Trophoblast cell (in vitro differentiated cells and primary cell): ENCODE measurements at regions not wholly inside any gene's neighbourhood (a gene's known extent, or its start where the extent isn't known, plus 50 kb on each side); places are given as distances from the start of the nearest gene placed in this dataset.

ENCODE experiments used
- DNase-seq, 2 donors: peaks; one replicate each; pipeline ENCODE4 v3.0.0-alpha.2; 2016
- H2AFZ ChIP-seq: 2 replicates; pipeline ENCODE4 v1.6.1; 2013; ENCODE audit warnings: low read length, moderate library complexity, mild to moderate bottlenecking; ENCODE audit not compliant: insufficient read depth, poor library complexity
- H2AK5ac ChIP-seq: 2 replicates; pipeline ENCODE4 v1.6.1; 2013; ENCODE audit warnings: mild to moderate bottlenecking, low read length
- H2BK120ac ChIP-seq: 2 replicates; pipeline ENCODE4 v1.6.1; 2013; ENCODE audit warnings: low read length, mild to moderate bottlenecking, moderate library complexity; ENCODE audit not compliant: insufficient read depth, poor library complexity
- H2BK12ac ChIP-seq: 2 replicates; pipeline ENCODE4 v1.6.1; 2013; ENCODE audit warnings: mild to moderate bottlenecking, low read length, moderate library complexity
- H2BK5ac ChIP-seq: 2 replicates; pipeline ENCODE4 v1.6.1; 2013; ENCODE audit warnings: low read length, low read depth, moderate library complexity, mild to moderate bottlenecking; ENCODE audit not compliant: poor library complexity
- H3K14ac ChIP-seq: 2 replicates; pipeline ENCODE4 v1.6.1; 2013; ENCODE audit warnings: mild to moderate bottlenecking, low read length
- H3K18ac ChIP-seq: 2 replicates; pipeline ENCODE4 v1.6.1; 2013; ENCODE audit warnings: mild to moderate bottlenecking, low read length
- H3K23ac ChIP-seq: 2 replicates; pipeline ENCODE4 v1.6.1; 2013; ENCODE audit warnings: low read length
- H3K27ac ChIP-seq: 2 replicates; pipeline ENCODE4 v1.5.1; 2013; ENCODE audit warnings: low read depth, mild to moderate bottlenecking, inconsistent platforms, low read length, moderate library complexity
- H3K27me3 ChIP-seq: 2 replicates; pipeline ENCODE4 v1.6.1; 2013; ENCODE audit warnings: inconsistent platforms, mild to moderate bottlenecking, low read length, moderate library complexity; ENCODE audit not compliant: insufficient read depth
- H3K36me3 ChIP-seq, 2 experiments: 1 replicate in 1 of 2; 2 replicates in 1 of 2; pipeline ENCODE4 v1.6.1; 2013; ENCODE audit warnings: low read length in 2 of 2, mild to moderate bottlenecking in 2 of 2, moderate library complexity in 1 of 2; ENCODE audit not compliant: insufficient read depth in 2 of 2, control insufficient read depth in 1 of 2
- H3K4ac ChIP-seq: 2 replicates; pipeline ENCODE4 v1.6.1; 2013; ENCODE audit warnings: low read depth, mild to moderate bottlenecking, low read length, moderate library complexity
- H3K4me1 ChIP-seq, 2 experiments: 1 replicate in 1 of 2; 2 replicates in 1 of 2; pipeline ENCODE4 v1.6.1; 2013; ENCODE audit warnings: low read length in 2 of 2, mild to moderate bottlenecking in 2 of 2, moderate library complexity in 1 of 2; ENCODE audit not compliant: insufficient read depth in 2 of 2, control insufficient read depth in 1 of 2
- H3K4me2 ChIP-seq: 2 replicates; pipeline ENCODE4 v1.6.1; 2013; ENCODE audit warnings: inconsistent platforms, mild to moderate bottlenecking, low read length, moderate library complexity
- H3K4me3 ChIP-seq: 2 replicates; pipeline ENCODE4 v1.5.1; 2013; ENCODE audit warnings: mild to moderate bottlenecking, low read depth, low read length, inconsistent platforms
- H3K79me1 ChIP-seq: one replicate; pipeline ENCODE4 v1.6.1; 2013; ENCODE audit warnings: low read length
- H3K79me2 ChIP-seq: 2 replicates; pipeline ENCODE4 v1.6.1; 2013; ENCODE audit warnings: low read length, mild to moderate bottlenecking; ENCODE audit not compliant: control insufficient read depth, insufficient read depth, poor library complexity
- H3K9ac ChIP-seq: 2 replicates; pipeline ENCODE4 v1.6.1; 2013; ENCODE audit warnings: mild to moderate bottlenecking, low read length
- H3K9me3 ChIP-seq: 2 replicates; pipeline ENCODE4 v1.6.1; 2013; ENCODE audit warnings: low read depth, mild to moderate bottlenecking, control low read depth, inconsistent platforms, low read length; ENCODE audit not compliant: insufficient read depth
- H4K12ac ChIP-seq: 2 replicates; pipeline ENCODE4 v1.6.1; 2013; ENCODE audit warnings: low read depth, mild to moderate bottlenecking, low read length, moderate library complexity
- H4K8ac ChIP-seq: 2 replicates; pipeline ENCODE4 v1.6.1; 2013; ENCODE audit warnings: low read depth, mild to moderate bottlenecking, low read length, moderate library complexity
- H4K91ac ChIP-seq: one replicate; pipeline ENCODE4 v1.6.1; 2013; ENCODE audit warnings: low read depth, mild to moderate bottlenecking, low read length, moderate library complexity
- WGBS: extraction: QIAGEN DNeasy Blood & Tissue Kit; methylation state at CpG from one replicate; pipeline ENCODE4 v1.1.7; 2013; ENCODE audit warnings: missing lambda C conversion rate; ENCODE audit not compliant: insufficient read length, insufficient coverage; ENCODE audit errors: extremely low coverage; 5-methylcytosine and 5-hydroxymethylcytosine counted together

DNA sequence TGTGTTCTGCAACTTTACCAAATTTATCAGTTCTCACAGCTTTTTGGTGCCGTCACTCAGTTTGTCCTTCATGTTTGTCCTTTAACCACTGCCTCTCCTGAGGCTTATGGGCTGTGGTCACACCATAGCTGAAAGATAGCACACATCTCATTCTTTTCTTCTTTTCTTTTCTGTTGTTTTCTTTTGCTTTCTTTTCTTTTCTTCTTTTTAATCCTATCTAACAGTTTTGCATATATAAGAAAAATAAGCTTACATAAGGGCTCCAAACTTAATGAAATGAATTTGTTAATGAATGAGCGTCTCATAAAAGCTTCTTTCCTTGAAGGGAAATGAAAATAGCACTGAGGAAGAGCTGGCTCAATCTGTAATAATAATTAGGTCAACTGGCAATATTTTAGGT lies 1061.2 kb downstream of the PCDH18 start:
- H4K91ac ChIP-seq, result no peak overlapping the region
- no peak overlapping the region for H2AK5ac ChIP-seq
- H3K27ac ChIP-seq, result no peak overlapping the region
- no peaks in the 10 kb centered on the region for H3K27me3 ChIP-seq
- H2BK5ac ChIP-seq, result no peak overlapping the region
- H3K79me2 ChIP-seq, result no peaks in the 10 kb centered on the region
- no peak overlapping the region for H3K18ac ChIP-seq
- H3K79me1 ChIP-seq, result no peaks in the 10 kb centered on the region
- H3K4ac ChIP-seq, result no peak overlapping the region
- H3K4me3 ChIP-seq, result no peak overlapping the region
- no peak overlapping the region for H2BK120ac ChIP-seq
- no peaks in the 10 kb centered on the region for H3K36me3 ChIP-seq
- no peaks in the 10 kb centered on the region for H3K4me1 ChIP-seq
- no peak overlapping the region for H3K14ac ChIP-seq
- no peak for DNase-seq
- H4K8ac ChIP-seq, result no peak overlapping the region
- H3K9ac ChIP-seq, result no peak overlapping the region
- H3K4me2 ChIP-seq, result no peak overlapping the region
- no peak overlapping the region for H3K23ac ChIP-seq
- no peak overlapping the region for H2AFZ ChIP-seq
- no peak overlapping the region for H4K12ac ChIP-seq
- WGBS, result no CpG with 5 or more reads among the region's 2 CpGs
- no peak overlapping the region for H2BK12ac ChIP-seq
- H3K9me3 ChIP-seq, result no peaks in the 10 kb centered on the region

DNA sequence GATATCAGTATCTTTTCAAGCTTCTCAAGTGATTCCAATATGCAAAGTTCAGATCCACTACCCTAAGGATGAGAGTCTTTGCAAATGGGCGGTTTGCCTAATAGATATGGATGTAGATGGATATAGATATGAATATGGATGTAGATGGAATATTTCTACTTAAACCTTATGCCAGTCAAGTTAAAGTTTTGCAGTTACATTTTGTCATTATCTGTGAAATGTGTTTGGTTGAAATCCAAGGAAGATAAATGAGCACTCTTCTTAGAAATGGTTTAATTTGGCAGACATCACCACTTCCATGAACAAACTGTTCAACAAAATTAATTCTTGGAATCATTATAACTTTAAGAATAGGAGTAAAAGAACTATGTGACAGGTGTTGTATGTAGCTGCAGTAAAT lies 1066.6 kb downstream of the PCDH18 start:
- Histone ChIP-seq H3K4me3 (no peak overlapping the region), H2AK5ac (no peak overlapping the region), H3K79me1 (no peaks in the 10 kb centered on the region), H3K14ac (no peak overlapping the region), H3K9me3 (no peaks in the 10 kb centered on the region), H3K18ac (no peak overlapping the region), H4K12ac (no peak overlapping the region), H2BK120ac (no peak overlapping the region), H3K36me3 (no peaks in the 10 kb centered on the region), H2AFZ (no peak overlapping the region), H4K91ac (no peak overlapping the region), H2BK12ac (no peak overlapping the region), H3K4me1 (no peaks in the 10 kb centered on the region), H3K23ac (no peak overlapping the region), H3K4me2 (no peak overlapping the region), H2BK5ac (no peak overlapping the region), H3K4ac (no peak overlapping the region), H3K27ac (no peak overlapping the region), H4K8ac (no peak overlapping the region), H3K9ac (no peak overlapping the region), H3K79me2 (no peaks in the 10 kb centered on the region), H3K27me3 (no peaks in the 10 kb centered on the region)
- no CpG with 5 or more reads among the region's 1 CpG for WGBS
- DNase-seq, result no peak

DNA sequence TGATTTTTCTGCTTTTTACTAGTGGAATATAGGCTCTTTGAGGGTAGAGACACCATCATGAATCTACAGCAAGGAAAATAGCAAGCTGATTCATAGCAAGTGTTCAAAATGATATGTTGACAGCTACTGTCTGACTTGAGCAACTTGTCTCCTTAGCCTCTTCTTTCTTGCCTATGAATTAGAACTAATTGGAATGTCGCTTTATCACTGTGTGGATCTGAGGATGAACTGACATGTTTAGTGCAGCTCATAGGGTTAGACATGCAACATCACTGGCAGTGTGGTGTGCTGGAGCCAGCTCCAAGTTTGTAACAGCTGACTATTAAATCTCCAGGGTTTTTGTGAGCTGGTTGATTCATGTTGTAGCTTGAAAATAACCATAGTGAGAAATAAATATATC lies 1068.4 kb downstream of the PCDH18 start:
- no CpG with 5 or more reads among the region's 1 CpG for WGBS
- H3K9me3 ChIP-seq, result no peaks in the 10 kb centered on the region

DNA sequence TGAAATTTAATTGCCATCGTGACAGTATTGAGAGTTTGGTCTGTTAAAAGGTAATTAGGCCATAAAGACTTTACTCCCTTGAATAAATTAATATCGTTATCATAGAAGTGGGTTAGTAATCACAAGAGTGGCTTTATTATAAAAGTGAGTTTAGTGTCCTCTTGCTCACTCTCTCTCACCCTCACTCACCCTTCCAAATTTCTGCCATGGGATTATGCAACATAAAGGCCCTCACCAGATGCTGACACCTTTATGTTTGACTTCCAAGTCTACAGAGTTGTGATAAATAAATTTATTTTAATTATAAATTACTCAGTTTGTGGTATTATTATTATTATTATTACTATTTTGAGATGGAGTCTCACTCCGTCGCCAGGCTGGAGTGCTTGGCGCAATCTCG lies 1070.8 kb downstream of the PCDH18 start:
- H2AK5ac ChIP-seq, result no peak overlapping the region
- H2BK5ac ChIP-seq, result no peak overlapping the region
- no peak overlapping the region for H2AFZ ChIP-seq
- no peak overlapping the region for H3K4me3 ChIP-seq
- no peaks in the 10 kb centered on the region for H3K79me1 ChIP-seq
- H2BK120ac ChIP-seq, result no peak overlapping the region
- no peaks in the 10 kb centered on the region for H3K4me1 ChIP-seq
- no peaks in the 10 kb centered on the region for H3K36me3 ChIP-seq
- no peak overlapping the region for H3K4me2 ChIP-seq
- no peak overlapping the region for H3K4ac ChIP-seq
- no peaks in the 10 kb centered on the region for H3K27me3 ChIP-seq
- peaks cover 5% of the 10 kb centered on the region for H3K9me3 ChIP-seq
- H4K12ac ChIP-seq, result no peak overlapping the region
- H4K91ac ChIP-seq, result no peak overlapping the region
- H3K79me2 ChIP-seq, result no peaks in the 10 kb centered on the region
- no CpG with 5 or more reads among the region's 6 CpGs for WGBS
- no peak overlapping the region for H3K27ac ChIP-seq
- H3K14ac ChIP-seq, result no peak overlapping the region
- no peak overlapping the region for H3K9ac ChIP-seq
- H3K18ac ChIP-seq, result no peak overlapping the region
- H3K23ac ChIP-seq, result no peak overlapping the region
- H2BK12ac ChIP-seq, result no peak overlapping the region
- no peak for DNase-seq
- no peak overlapping the region for H4K8ac ChIP-seq

More for the DNA sequence above, 1068.4 kb downstream of the PCDH18 start:
- H3K18ac ChIP-seq, result no peak overlapping the region
- H2AK5ac ChIP-seq, result no peak overlapping the region
- H4K12ac ChIP-seq, result no peak overlapping the region
- no peak overlapping the region for H3K9ac ChIP-seq
- H3K4me1 ChIP-seq, result no peaks in the 10 kb centered on the region
- H3K14ac ChIP-seq, result no peak overlapping the region
- H3K27ac ChIP-seq, result no peak overlapping the region
- no peak overlapping the region for H4K8ac ChIP-seq
- no peaks in the 10 kb centered on the region for H3K27me3 ChIP-seq
- no peak overlapping the region for H3K23ac ChIP-seq
- no peak overlapping the region for H2BK12ac ChIP-seq
- no peak overlapping the region for H4K91ac ChIP-seq
- H3K79me2 ChIP-seq, result no peaks in the 10 kb centered on the region
- DNase-seq, result no peak
- no peak overlapping the region for H2BK120ac ChIP-seq
- no peaks in the 10 kb centered on the region for H3K79me1 ChIP-seq
- no peak overlapping the region for H3K4me2 ChIP-seq
- H3K4me3 ChIP-seq, result no peak overlapping the region
- no peak overlapping the region for H2AFZ ChIP-seq
- H3K36me3 ChIP-seq, result no peaks in the 10 kb centered on the region
- H2BK5ac ChIP-seq, result no peak overlapping the region
- no peak overlapping the region for H3K4ac ChIP-seq
